Muscle layer of colon (tissue), 2 donors: ENCODE measurements at regions not wholly inside any gene's neighbourhood (a gene's known extent, or its start where the extent isn't known, plus 50 kb on each side); places are given as distances from the start of the nearest gene placed in this dataset.

Experiments
- H3K27ac ChIP-seq: one replicate; pipeline ENCODE4 v1.7.0; 2013; ENCODE audit warnings: low read depth, mild to moderate bottlenecking, low read length, moderate library complexity
- H3K27me3 ChIP-seq, 2 donors: one replicate each; pipeline ENCODE4 v1.7.0; 2013; ENCODE audit warnings: low read length in 2 of 2, mild to moderate bottlenecking in 2 of 2; ENCODE audit not compliant: insufficient read depth in 2 of 2, control insufficient read depth in 1 of 2
- H3K36me3 ChIP-seq: one replicate; pipeline ENCODE4 v1.7.0; 2013; ENCODE audit warnings: mild to moderate bottlenecking, low read length; ENCODE audit not compliant: insufficient read depth
- H3K4me1 ChIP-seq: one replicate; pipeline ENCODE4 v1.7.0; 2013; ENCODE audit warnings: mild to moderate bottlenecking, low read length; ENCODE audit not compliant: insufficient read depth
- H3K4me3 ChIP-seq, 2 donors: one replicate each; pipeline ENCODE4 v1.7.0; 2013; ENCODE audit warnings: low read length in 2 of 2, low read depth in 1 of 2, mild to moderate bottlenecking in 1 of 2, moderate library complexity in 1 of 2
- H3K9ac ChIP-seq: one replicate; pipeline ENCODE4 v1.7.0; 2013; ENCODE audit warnings: low read length
- H3K9me3 ChIP-seq: one replicate; pipeline ENCODE4 v1.7.0; 2013; ENCODE audit warnings: mild to moderate bottlenecking, low read length
- donor health status: abdominal sarcoma.
- donor health status: Adenocarcinoma of cecum.

GRCh38 chr7:46206476-46207060 lies 285.5 kb upstream of the IGFBP3 start:
- Histone ChIP-seq H3K9ac (no peak overlapping the region), H3K36me3 (no peaks in the 10 kb centered on the region), H3K4me3 (no peak overlapping the region), H3K4me1 (no peaks in the 10 kb centered on the region), H3K27me3 (no peaks in the 10 kb centered on the region), H3K27ac (no peak overlapping the region), H3K9me3 (no peaks in the 10 kb centered on the region)

- no peaks in the 10 kb centered on the region for H3K9me3 ChIP-seq
- no peak overlapping the region for H3K4me3 ChIP-seq
- H3K4me1 ChIP-seq: no peaks in the 10 kb centered on the region
- no peaks in the 10 kb centered on the region for H3K36me3 ChIP-seq
- no peak overlapping the region for H3K9ac ChIP-seq
- H3K27me3 ChIP-seq: no peaks in the 10 kb centered on the region
- no peak overlapping the region for H3K27ac ChIP-seq
Measured at GRCh38 chr7:46205478-46205877, 284.4 kb upstream of the IGFBP3 start.

GRCh38 chr7:46203926-46204325 lies 282.9 kb upstream of the IGFBP3 start:
- H3K27me3 ChIP-seq: no peaks in the 10 kb centered on the region
- no peaks in the 10 kb centered on the region for H3K4me1 ChIP-seq
- no peaks in the 10 kb centered on the region for H3K9me3 ChIP-seq
- H3K36me3 ChIP-seq: no peaks in the 10 kb centered on the region
- no peak overlapping the region for H3K9ac ChIP-seq
- H3K27ac ChIP-seq: no peak overlapping the region
- no peak overlapping the region for H3K4me3 ChIP-seq

GRCh38 chr7:46202379-46202778 lies 281.3 kb upstream of the IGFBP3 start:
- no peaks in the 10 kb centered on the region for H3K9me3 ChIP-seq
- no peaks in the 10 kb centered on the region for H3K36me3 ChIP-seq
- H3K27ac ChIP-seq: no peak overlapping the region
- H3K9ac ChIP-seq: no peak overlapping the region
- H3K4me3 ChIP-seq: no peak overlapping the region
- H3K27me3 ChIP-seq: no peaks in the 10 kb centered on the region
- no peaks in the 10 kb centered on the region for H3K4me1 ChIP-seq

- Histone ChIP-seq H3K9me3 (no peaks in the 10 kb centered on the region), H3K4me3 (no peak overlapping the region), H3K36me3 (no peaks in the 10 kb centered on the region), H3K27me3 (no peaks in the 10 kb centered on the region), H3K27ac (no peak overlapping the region), H3K9ac (no peak overlapping the region), H3K4me1 (no peaks in the 10 kb centered on the region)
Measured at GRCh38 chr7:46201961-46202360, 280.9 kb upstream of the IGFBP3 start.

- Histone ChIP-seq H3K27me3 (no peaks in the 10 kb centered on the region), H3K4me3 (no peak overlapping the region), H3K36me3 (no peaks in the 10 kb centered on the region), H3K27ac (no peak overlapping the region), H3K4me1 (no peaks in the 10 kb centered on the region), H3K9me3 (no peaks in the 10 kb centered on the region), H3K9ac (no peak overlapping the region)
Measured at GRCh38 chr7:46198701-46199100, 277.6 kb upstream of the IGFBP3 start.

GRCh38 chr7:46197785-46198540 lies 276.9 kb upstream of the IGFBP3 start:
- Histone ChIP-seq H3K4me3 (no peak overlapping the region), H3K9ac (no peak overlapping the region), H3K9me3 (no peaks in the 10 kb centered on the region), H3K27me3 (no peaks in the 10 kb centered on the region), H3K4me1 (no peaks in the 10 kb centered on the region), H3K36me3 (no peaks in the 10 kb centered on the region), H3K27ac (no peak overlapping the region)

GRCh38 chr7:46195934-46196333 lies 274.9 kb upstream of the IGFBP3 start:
- H3K9me3 ChIP-seq: no peaks in the 10 kb centered on the region
- H3K4me1 ChIP-seq: no peaks in the 10 kb centered on the region
- no peaks in the 10 kb centered on the region for H3K27me3 ChIP-seq
- H3K27ac ChIP-seq: no peak overlapping the region
- H3K9ac ChIP-seq: no peak overlapping the region
- no peaks in the 10 kb centered on the region for H3K36me3 ChIP-seq
- H3K4me3 ChIP-seq: no peak overlapping the region

- Histone ChIP-seq H3K27me3 (no peaks in the 10 kb centered on the region), H3K9me3 (no peaks in the 10 kb centered on the region), H3K36me3 (no peaks in the 10 kb centered on the region), H3K27ac (no peak overlapping the region), H3K4me1 (no peaks in the 10 kb centered on the region), H3K4me3 (no peak overlapping the region), H3K9ac (no peak overlapping the region)
Measured at GRCh38 chr7:46192271-46192670, 271.2 kb upstream of the IGFBP3 start.

GRCh38 chr7:46191776-46192175 lies 270.7 kb upstream of the IGFBP3 start:
- no peaks in the 10 kb centered on the region for H3K9me3 ChIP-seq
- no peaks in the 10 kb centered on the region for H3K4me1 ChIP-seq
- no peak overlapping the region for H3K27ac ChIP-seq
- no peak overlapping the region for H3K9ac ChIP-seq
- no peaks in the 10 kb centered on the region for H3K27me3 ChIP-seq
- no peaks in the 10 kb centered on the region for H3K36me3 ChIP-seq
- H3K4me3 ChIP-seq: no peak overlapping the region

GRCh38 chr7:46191296-46191695 lies 270.2 kb upstream of the IGFBP3 start:
- no peaks in the 10 kb centered on the region for H3K4me1 ChIP-seq
- H3K27me3 ChIP-seq: no peaks in the 10 kb centered on the region
- H3K9ac ChIP-seq: no peak overlapping the region
- H3K36me3 ChIP-seq: no peaks in the 10 kb centered on the region
- no peak overlapping the region for H3K4me3 ChIP-seq
- H3K27ac ChIP-seq: no peak overlapping the region
- no peaks in the 10 kb centered on the region for H3K9me3 ChIP-seq

GRCh38 chr7:46189255-46189790 lies 268.3 kb upstream of the IGFBP3 start:
- Histone ChIP-seq H3K4me3 (no peak overlapping the region), H3K4me1 (no peaks in the 10 kb centered on the region), H3K27me3 (no peaks in the 10 kb centered on the region), H3K36me3 (no peaks in the 10 kb centered on the region), H3K9ac (no peak overlapping the region), H3K27ac (no peak overlapping the region), H3K9me3 (no peaks in the 10 kb centered on the region)
